CD4-positive, alpha-beta T cell treated with Interleukin-4 for 4 hours (primary cell): ENCODE measurements at regions not wholly inside any gene's neighbourhood (a gene's known extent, or its start where the extent isn't known, plus 50 kb on each side); places are given as distances from the start of the nearest gene placed in this dataset.

Experiments used
- DNase-seq: peaks from one replicate; pipeline ENCODE4 v3.0.0-alpha.2; 2020

GRCh38 chr2:423479-423878 lies 135.6 kb upstream of the ALKAL2 start:
- DNase-seq = no peak

GRCh38 chr2:422676-423435 lies 135.0 kb upstream of the ALKAL2 start:
- DNase-seq = no peak

- no peak for DNase-seq
Observed at GRCh38 chr2:421406-421805, 133.5 kb upstream of the ALKAL2 start.

GRCh38 chr2:419687-420317 lies 131.9 kb upstream of the ALKAL2 start:
- no peak for DNase-seq

- DNase-seq = no peak
Observed at GRCh38 chr2:417662-418061, 129.8 kb upstream of the ALKAL2 start.

GRCh38 chr2:417006-417405 lies 129.1 kb upstream of the ALKAL2 start:
- no peak for DNase-seq

- DNase-seq = no peak
Observed at GRCh38 chr2:415986-416610, 128.2 kb upstream of the ALKAL2 start.

GRCh38 chr2:409523-409922 lies 121.6 kb upstream of the ALKAL2 start:
- DNase-seq = no peak

GRCh38 chr2:407630-408029 lies 119.7 kb upstream of the ALKAL2 start:
- DNase-seq = no peak

GRCh38 chr2:406876-407275 lies 119.0 kb upstream of the ALKAL2 start:
- no peak for DNase-seq

GRCh38 chr2:406231-406630 lies 118.3 kb upstream of the ALKAL2 start:
- DNase-seq = no peak

- DNase-seq = no peak
Observed at GRCh38 chr2:404581-404980, 116.7 kb upstream of the ALKAL2 start.

- no peak for DNase-seq
Observed at GRCh38 chr2:403682-404081, 115.8 kb upstream of the ALKAL2 start.

GRCh38 chr2:402721-403120 lies 114.8 kb upstream of the ALKAL2 start:
- no peak for DNase-seq

GRCh38 chr2:402206-402605 lies 114.3 kb upstream of the ALKAL2 start:
- no peak for DNase-seq

GRCh38 chr2:401019-401679 lies 113.3 kb upstream of the ALKAL2 start:
- DNase-seq = no peak

GRCh38 chr2:397926-398325 lies 110.0 kb upstream of the ALKAL2 start:
- DNase-seq = no peak

GRCh38 chr2:397521-397920 lies 109.6 kb upstream of the ALKAL2 start:
- no peak for DNase-seq

- no peak for DNase-seq
Observed at GRCh38 chr2:396903-397302, 109.0 kb upstream of the ALKAL2 start.

- no peak for DNase-seq
Observed at GRCh38 chr2:395886-396285, 108.0 kb upstream of the ALKAL2 start.

- peak; percentile 59 for DNase-seq
Observed at GRCh38 chr2:393711-394696, 106.1 kb upstream of the ALKAL2 start.

GRCh38 chr2:392926-393280 lies 105.0 kb upstream of the ALKAL2 start:
- DNase-seq = no peak
